ENCODE measurements at regions not wholly inside any gene's neighbourhood (a gene's known extent, or its start where the extent isn't known, plus 50 kb on each side); places are given as distances from the start of the nearest gene placed in this dataset.

GRCh38 chr4:95599777-95600400, 51.1 kb upstream of the UNC5C start:
- TF ChIP-seq CTCF (IDR thresholded peaks at IDR 0.05; ENCODE audit: insufficient read depth, low read length) (no peak), GABPA (IDR thresholded peaks at IDR 0.05; ENCODE audit: low read depth) (no peak), POLR2AphosphoS5 (IDR thresholded peaks at IDR 0.05; ENCODE audit: low read depth) (no peak), REST (IDR thresholded peaks at IDR 0.05; ENCODE audit: insufficient replicate concordance, low read depth) (no peak), SPI1 (IDR thresholded peaks at IDR 0.05; ENCODE audit: borderline replicate concordance, low read depth) (no peak)

Measured in HL-60 (cell line).